ENCODE measurements at regions not wholly inside any gene's neighbourhood (a gene's known extent, or its start where the extent isn't known, plus 50 kb on each side); places are given as distances from the start of the nearest gene placed in this dataset.
A peak's percentile ranks its signal among the peaks of the same experiment; 100 is the strongest.
"Not testable (repeated sequence)": the region's sequence is repeated elsewhere in the genome, so short reads cannot be mapped to it uniquely, and the experiment has no call there.

GRCh38 chr13:20313896-20314295 lies 81.8 kb upstream of the GJB6 start:
- no peak for TF ChIP-seq CTCF (conservative IDR thresholded peaks at IDR 0.05; ENCODE audit: low read depth, low read length)
- H3K4me3 ChIP-seq (ENCODE audit: low read depth, low read length) = no peak overlapping the region
- DNase-seq (ENCODE audit: low read depth) = no peak

GRCh38 chr13:20312292-20312691 lies 80.2 kb upstream of the GJB6 start:
- DNase-seq (ENCODE audit: low read depth) = no peak
- no peak overlapping the region for H3K4me3 ChIP-seq (ENCODE audit: low read depth, low read length)
- no peak for TF ChIP-seq CTCF (conservative IDR thresholded peaks at IDR 0.05; ENCODE audit: low read depth, low read length)

- TF ChIP-seq CTCF (conservative IDR thresholded peaks at IDR 0.05; ENCODE audit: low read depth, low read length) = no peak
- DNase-seq (ENCODE audit: low read depth) = no peak
- H3K4me3 ChIP-seq (ENCODE audit: low read depth, low read length) = no peak overlapping the region
Measured at GRCh38 chr13:20311596-20311995, 79.5 kb upstream of the GJB6 start.

GRCh38 chr13:20311022-20311421 lies 78.9 kb upstream of the GJB6 start:
- DNase-seq (ENCODE audit: low read depth) = no peak
- TF ChIP-seq CTCF (conservative IDR thresholded peaks at IDR 0.05; ENCODE audit: low read depth, low read length) = no peak
- H3K4me3 ChIP-seq (ENCODE audit: low read depth, low read length) = no peak overlapping the region

- H3K4me3 ChIP-seq (ENCODE audit: low read depth, low read length) = no peak overlapping the region
- no peak for DNase-seq (ENCODE audit: low read depth)
- TF ChIP-seq CTCF (conservative IDR thresholded peaks at IDR 0.05; ENCODE audit: low read depth, low read length) = no peak
Measured at GRCh38 chr13:20306039-20306438, 73.9 kb upstream of the GJB6 start.

GRCh38 chr13:20305587-20305986 lies 73.5 kb upstream of the GJB6 start:
- no peak overlapping the region for H3K4me3 ChIP-seq (ENCODE audit: low read depth, low read length)
- no peak for DNase-seq (ENCODE audit: low read depth)
- TF ChIP-seq CTCF (conservative IDR thresholded peaks at IDR 0.05; ENCODE audit: low read depth, low read length) = peak; percentile 25

GRCh38 chr13:20304061-20304460 lies 71.9 kb upstream of the GJB6 start:
- not testable (repeated sequence) for H3K4me3 ChIP-seq (ENCODE audit: low read depth, low read length); DNase-seq (ENCODE audit: low read depth)

- no peak overlapping the region for H3K4me3 ChIP-seq (ENCODE audit: low read depth, low read length)
- TF ChIP-seq CTCF (conservative IDR thresholded peaks at IDR 0.05; ENCODE audit: low read depth, low read length) = no peak
- DNase-seq (ENCODE audit: low read depth) = no peak
Measured at GRCh38 chr13:20303636-20304035, 71.5 kb upstream of the GJB6 start.
